Vagina (tissue), 2 donors: ENCODE measurements at regions not wholly inside any gene's neighbourhood (a gene's known extent, or its start where the extent isn't known, plus 50 kb on each side); places are given as distances from the start of the nearest gene placed in this dataset.
"Not testable (repeated sequence)": the region's sequence is repeated elsewhere in the genome, so short reads cannot be mapped to it uniquely, and the experiment has no call there.

ENCODE experiments used
- DNase-seq, 2 donors: peaks; one replicate each; pipeline ENCODE4 v3.0.0-alpha.2; 2017; ENCODE audit errors: extremely low spot score in 2 of 2
- H3K27ac ChIP-seq: fragments of 200-600 bp; sonication (generic); one replicate; pipeline ENCODE4 v1.5.1; 2019
- H3K27me3 ChIP-seq: fragments of 200-600 bp; sonication (generic); one replicate; pipeline ENCODE4 v1.5.1; 2019
- H3K36me3 ChIP-seq, 2 donors: fragments of 200-600 bp; sonication (generic); one replicate each; pipeline ENCODE4 v1.5.1; 2017 to 2019
- H3K4me1 ChIP-seq: fragments of 200-600 bp; sonication (generic); one replicate; pipeline ENCODE4 v1.5.1; 2019
- H3K4me3 ChIP-seq, 2 donors: fragments of 200-600 bp; sonication (generic); 1 replicate in 1 of 2; 2 replicates in 1 of 2; pipeline ENCODE4 v1.5.1; 2016 to 2019
- H3K9me3 ChIP-seq: fragments of 200-600 bp; sonication (generic); one replicate; pipeline ENCODE4 v1.5.1; 2019
- CTCF ChIP-seq, 3 experiments: fragments of 450-650 bp in 2 of 3; fragments of 200-600 bp in 1 of 3; sonication (generic) in 1 of 3; IDR thresholded peaks; one replicate each; pipeline ENCODE4 v1.5.1; 2017 to 2019; ENCODE audit warnings: antibody characterized with exemption in 3 of 3, mild to moderate bottlenecking in 2 of 3, moderate library complexity in 2 of 3
- POLR2A ChIP-seq, 2 donors: fragments of 450-650 bp; IDR thresholded peaks; one replicate each; pipeline ENCODE4 v1.6.1; 2017; ENCODE audit warnings: antibody characterized with exemption in 2 of 2, mild to moderate bottlenecking in 2 of 2, moderate library complexity in 2 of 2
- POLR2AphosphoS5 ChIP-seq, 2 donors: sonication (generic); formaldehyde crosslinking; IDR thresholded peaks; one replicate each; pipeline ENCODE4 v1.9.0; 2017; ENCODE audit warnings: antibody characterized with exemption in 2 of 2, mild to moderate bottlenecking in 2 of 2, low read depth in 1 of 2; ENCODE audit not compliant: insufficient read depth in 1 of 2
- intact Hi-C: fragments of 100-400 bp; cut with DNase I; formaldehyde crosslinking; loops from one replicate; pipeline ENCODE4 v1.15.1; 2023

- Histone ChIP-seq H3K27me3 (no peaks in the 10 kb centered on the region), H3K36me3 (no peaks in the 10 kb centered on the region), H3K4me1 (no peaks in the 10 kb centered on the region), H3K27ac (no peak overlapping the region), H3K4me3 (no peak overlapping the region), H3K9me3 (no peaks in the 10 kb centered on the region)
- intact Hi-C loops, result loop anchor here (10.0 kb wide), 1 partner anchor 825 kb away; no protein-coding TSS in a partner anchor
- TF ChIP-seq POLR2AphosphoS5 (IDR thresholded peaks at IDR 0.05; ENCODE audit: insufficient read depth in 1 of 2, low read depth in 1 of 2), result no peak
- TF ChIP-seq POLR2A (IDR thresholded peaks at IDR 0.05), result no peak
- TF ChIP-seq CTCF (IDR thresholded peaks at IDR 0.05), result no peak
- DNase-seq, result peak; percentile 69 to 82
Observed at GRCh38 chr2:239869272-239870155, 155.6 kb downstream of the NDUFA10 start.

DNA sequence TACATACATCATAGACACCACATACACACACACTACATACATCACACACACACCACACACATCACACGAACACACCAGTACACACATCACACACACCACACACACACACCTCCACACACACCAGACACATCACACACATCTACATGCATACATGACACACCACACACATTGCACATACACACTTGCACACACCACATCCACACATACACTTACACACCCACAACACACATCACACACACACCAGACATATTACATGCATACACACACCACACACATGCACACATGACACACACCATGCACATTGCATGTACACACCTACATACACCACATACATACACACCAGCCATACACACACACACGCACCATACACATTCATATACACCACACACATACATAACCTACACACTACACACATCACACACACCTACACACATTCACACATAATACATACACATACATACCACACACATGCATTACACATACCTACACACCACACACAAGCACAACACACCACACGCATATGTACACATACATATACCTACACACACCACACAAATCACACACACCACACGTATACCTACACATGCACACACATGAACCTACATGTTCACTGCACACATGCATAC is 156.5 kb downstream of the NDUFA10 start:
- Histone ChIP-seq H3K36me3 (no peaks in the 10 kb centered on the region), H3K4me1 (no peaks in the 10 kb centered on the region), H3K27me3 (no peaks in the 10 kb centered on the region), H3K27ac (no peak overlapping the region), H3K4me3 (no peak overlapping the region), H3K9me3 (no peaks in the 10 kb centered on the region)
- peak in 1 of 2 donors; percentile 70 for DNase-seq
- TF ChIP-seq POLR2A (IDR thresholded peaks at IDR 0.05) (no peak), CTCF (IDR thresholded peaks at IDR 0.05) (no peak), POLR2AphosphoS5 (IDR thresholded peaks at IDR 0.05; ENCODE audit: insufficient read depth in 1 of 2, low read depth in 1 of 2) (no peak)
- intact Hi-C loops, result no loop called here

DNA sequence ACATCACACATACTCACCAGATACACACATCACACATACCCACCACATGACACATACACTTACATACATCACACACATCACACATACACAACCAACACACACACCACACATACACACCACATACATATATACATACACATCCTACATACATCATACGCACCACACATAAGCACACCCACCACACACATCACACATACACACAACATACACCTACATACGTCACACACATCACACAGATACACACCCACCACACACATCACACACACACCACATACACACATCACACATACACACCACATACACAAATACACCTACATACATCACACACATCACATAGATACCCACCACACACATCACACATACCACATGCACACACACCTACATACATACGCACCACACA is 158.4 kb downstream of the NDUFA10 start:
- no peaks in the 10 kb centered on the region for H3K9me3 ChIP-seq
- peak in 1 of 2 donors; percentile 12 for DNase-seq
- no peaks in the 10 kb centered on the region for H3K4me1 ChIP-seq
- H3K27ac ChIP-seq, result no peak overlapping the region
- no peaks in the 10 kb centered on the region for H3K27me3 ChIP-seq
- intact Hi-C loops, result no loop called here
- H3K36me3 ChIP-seq, result no peaks in the 10 kb centered on the region
- TF ChIP-seq POLR2AphosphoS5 (IDR thresholded peaks at IDR 0.05; ENCODE audit: insufficient read depth in 1 of 2, low read depth in 1 of 2), result no peak
- no peak for TF ChIP-seq CTCF (IDR thresholded peaks at IDR 0.05)
- no peak for TF ChIP-seq POLR2A (IDR thresholded peaks at IDR 0.05)
- no peak overlapping the region for H3K4me3 ChIP-seq

GRCh38 chr2:239866350-239866749 is 158.8 kb downstream of the NDUFA10 start:
- Histone ChIP-seq H3K27ac (no peak overlapping the region), H3K4me3 (no peak overlapping the region), H3K27me3 (no peaks in the 10 kb centered on the region), H3K36me3 (no peaks in the 10 kb centered on the region), H3K4me1 (no peaks in the 10 kb centered on the region), H3K9me3 (no peaks in the 10 kb centered on the region)
- intact Hi-C loops, result no loop called here
- DNase-seq, result peak; percentile 16 to 58
- TF ChIP-seq POLR2A (IDR thresholded peaks at IDR 0.05), result no peak
- no peak for TF ChIP-seq POLR2AphosphoS5 (IDR thresholded peaks at IDR 0.05; ENCODE audit: insufficient read depth in 1 of 2, low read depth in 1 of 2)
- no peak for TF ChIP-seq CTCF (IDR thresholded peaks at IDR 0.05)

DNA sequence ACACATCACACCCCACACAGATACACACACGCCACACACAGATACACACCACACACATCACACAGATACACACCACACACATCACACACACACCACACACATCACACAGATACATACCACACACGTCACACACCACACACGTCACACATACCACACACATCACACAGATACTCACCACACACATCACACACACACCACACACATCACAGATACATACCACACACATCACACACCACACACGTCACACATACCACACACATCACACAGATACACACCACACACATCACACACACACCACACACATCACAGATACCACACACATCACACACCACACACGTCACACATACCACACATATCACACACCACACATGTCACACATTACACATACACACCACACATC is 159.3 kb downstream of the NDUFA10 start:
- H3K36me3 ChIP-seq, H3K4me3 ChIP-seq, H3K4me1 ChIP-seq, H3K9me3 ChIP-seq, H3K27ac ChIP-seq, intact Hi-C loops, H3K27me3 ChIP-seq: not testable (repeated sequence)
- peak; percentile 43 to 82 for DNase-seq
